Parathyroid adenoma (tissue), 2 donors: ENCODE measurements at regions not wholly inside any gene's neighbourhood (a gene's known extent, or its start where the extent isn't known, plus 50 kb on each side); places are given as distances from the start of the nearest gene placed in this dataset.
"Not testable (repeated sequence)": the region's sequence is repeated elsewhere in the genome, so short reads cannot be mapped to it uniquely, and the experiment has no call there.

ENCODE experiments used
- H2AFZ ChIP-seq: fragments of 300-600 bp; sonication (generic); one replicate; pipeline ENCODE4 v1.7.0; 2017; ENCODE audit warnings: antibody characterized with exemption, mild to moderate bottlenecking
- H3K27ac ChIP-seq: fragments of 300-600 bp; sonication (generic); one replicate; pipeline ENCODE4 v1.7.0; 2017
- H3K27me3 ChIP-seq: fragments of 300-600 bp; sonication (generic); one replicate; pipeline ENCODE4 v1.7.0; 2017; ENCODE audit warnings: low read length; ENCODE audit not compliant: control insufficient read depth, insufficient read depth
- H3K36me3 ChIP-seq: fragments of 300-600 bp; sonication (generic); one replicate; pipeline ENCODE4 v1.7.0; 2017; ENCODE audit warnings: low read length; ENCODE audit not compliant: control insufficient read depth, insufficient read depth
- H3K4me1 ChIP-seq: fragments of 300-600 bp; sonication (generic); one replicate; pipeline ENCODE4 v1.7.0; 2017; ENCODE audit warnings: control low read depth
- H3K4me2 ChIP-seq: fragments of 300-600 bp; sonication (generic); one replicate; pipeline ENCODE4 v1.7.0; 2017; ENCODE audit warnings: low read length
- H3K4me3 ChIP-seq: fragments of 300-600 bp; sonication (generic); one replicate; pipeline ENCODE4 v1.7.0; 2017; ENCODE audit warnings: low read depth, low read length
- H3K79me2 ChIP-seq: fragments of 300-600 bp; sonication (generic); one replicate; pipeline ENCODE4 v1.7.0; 2017; ENCODE audit warnings: control low read depth
- H3K9ac ChIP-seq: fragments of 300-600 bp; sonication (generic); one replicate; pipeline ENCODE4 v1.7.0; 2017; ENCODE audit warnings: mild to moderate bottlenecking
- H3K9me3 ChIP-seq: fragments of 300-600 bp; sonication (generic); one replicate; pipeline ENCODE4 v1.7.0; 2017; ENCODE audit warnings: low read length; ENCODE audit not compliant: control insufficient read depth
- CTCF ChIP-seq: fragments of 300-600 bp; sonication (generic); IDR thresholded peaks from one replicate; pipeline ENCODE4 v1.7.0; 2017; ENCODE audit warnings: antibody characterized with exemption, mild to moderate bottlenecking
- donor health status: primary hyperparathyroidism.

GRCh38 chr17:72470734-72471133 is 349.9 kb downstream of the SOX9 start:
- no peak overlapping the region for H3K4me3 ChIP-seq
- H3K79me2 ChIP-seq = no peaks in the 10 kb centered on the region
- no peak overlapping the region for H3K9ac ChIP-seq
- no peaks in the 10 kb centered on the region for H3K9me3 ChIP-seq
- H3K4me1 ChIP-seq = no peaks in the 10 kb centered on the region
- no peaks in the 10 kb centered on the region for H3K27me3 ChIP-seq
- TF ChIP-seq CTCF = no peak
- H2AFZ ChIP-seq = no peak overlapping the region
- H3K27ac ChIP-seq = no peak overlapping the region
- H3K4me2 ChIP-seq = no peak overlapping the region
- no peaks in the 10 kb centered on the region for H3K36me3 ChIP-seq

GRCh38 chr17:72471296-72471695 is 350.5 kb downstream of the SOX9 start:
- H3K79me2 ChIP-seq = no peaks in the 10 kb centered on the region
- no peak for TF ChIP-seq CTCF
- no peak overlapping the region for H3K4me2 ChIP-seq
- H3K4me3 ChIP-seq = no peak overlapping the region
- H3K4me1 ChIP-seq = no peaks in the 10 kb centered on the region
- no peak overlapping the region for H2AFZ ChIP-seq
- H3K27ac ChIP-seq = no peak overlapping the region
- no peak overlapping the region for H3K9ac ChIP-seq
- no peaks in the 10 kb centered on the region for H3K9me3 ChIP-seq
- H3K27me3 ChIP-seq = no peaks in the 10 kb centered on the region
- H3K36me3 ChIP-seq = no peaks in the 10 kb centered on the region

GRCh38 chr17:72472106-72472505 is 351.3 kb downstream of the SOX9 start:
- Histone ChIP-seq H3K79me2 (no peaks in the 10 kb centered on the region), H3K4me3 (no peak overlapping the region), H3K4me2 (no peak overlapping the region), H3K27ac (no peak overlapping the region), H2AFZ (no peak overlapping the region), H3K9ac (no peak overlapping the region), H3K36me3 (no peaks in the 10 kb centered on the region), H3K9me3 (no peaks in the 10 kb centered on the region), H3K27me3 (no peaks in the 10 kb centered on the region), H3K4me1 (no peaks in the 10 kb centered on the region)
- no peak for TF ChIP-seq CTCF

GRCh38 chr17:72472853-72473390 is 352.1 kb downstream of the SOX9 start:
- H3K27ac ChIP-seq, H3K36me3 ChIP-seq, H3K79me2 ChIP-seq, H2AFZ ChIP-seq, H3K27me3 ChIP-seq, H3K4me3 ChIP-seq, H3K4me1 ChIP-seq, H3K9ac ChIP-seq, H3K4me2 ChIP-seq, H3K9me3 ChIP-seq: not testable (repeated sequence)

- Histone ChIP-seq H3K9me3 (no peaks in the 10 kb centered on the region), H3K9ac (no peak overlapping the region), H3K27ac (no peak overlapping the region), H3K36me3 (no peaks in the 10 kb centered on the region), H3K4me2 (no peak overlapping the region), H2AFZ (no peak overlapping the region), H3K4me1 (no peaks in the 10 kb centered on the region), H3K79me2 (no peaks in the 10 kb centered on the region), H3K27me3 (no peaks in the 10 kb centered on the region), H3K4me3 (no peak overlapping the region)
- no peak for TF ChIP-seq CTCF
Observed at GRCh38 chr17:72474243-72474642, 353.4 kb downstream of the SOX9 start.
